C4-2B (cell line): ENCODE measurements at regions not wholly inside any gene's neighbourhood (a gene's known extent, or its start where the extent isn't known, plus 50 kb on each side); places are given as distances from the start of the nearest gene placed in this dataset.
"Not testable (repeated sequence)": the region's sequence is repeated elsewhere in the genome, so short reads cannot be mapped to it uniquely, and the experiment has no call there.

Experiments used
- H3K27ac ChIP-seq: fragments of 450-650 bp; 2 replicates; pipeline ENCODE4 v1.5.1; 2017
- ZFX ChIP-seq: fragments of 450-650 bp; IDR thresholded peaks from 2 replicates; pipeline ENCODE4 v1.6.1; 2017
- TF ChIP-seq, protein P1 (sequence below): fragments of 450-650 bp; conservative IDR thresholded peaks from 2 replicates; pipeline ENCODE4 v1.5.1; 2017; ENCODE audit warnings: mild to moderate bottlenecking

DNA sequence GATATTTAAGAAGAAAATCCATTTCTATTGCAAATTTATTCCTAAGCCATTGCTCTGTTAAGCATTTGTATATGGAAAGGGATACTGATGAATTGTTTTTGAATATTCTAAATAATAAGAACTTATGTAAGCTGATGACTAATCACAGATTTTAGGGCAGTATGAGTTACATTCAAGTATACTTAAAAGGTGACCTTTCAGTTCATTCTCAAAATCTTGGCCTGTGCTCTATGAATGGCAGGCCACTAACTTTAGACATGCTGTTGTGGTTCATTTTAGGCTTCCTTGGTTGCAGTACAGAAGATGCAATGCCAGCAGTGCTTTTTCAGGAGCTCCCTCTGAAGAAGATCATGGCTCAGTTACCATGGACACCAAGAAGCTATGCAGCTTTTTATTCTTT, 380.4 kb downstream of the CENPW start:
- TF ChIP-seq, protein P1, sequence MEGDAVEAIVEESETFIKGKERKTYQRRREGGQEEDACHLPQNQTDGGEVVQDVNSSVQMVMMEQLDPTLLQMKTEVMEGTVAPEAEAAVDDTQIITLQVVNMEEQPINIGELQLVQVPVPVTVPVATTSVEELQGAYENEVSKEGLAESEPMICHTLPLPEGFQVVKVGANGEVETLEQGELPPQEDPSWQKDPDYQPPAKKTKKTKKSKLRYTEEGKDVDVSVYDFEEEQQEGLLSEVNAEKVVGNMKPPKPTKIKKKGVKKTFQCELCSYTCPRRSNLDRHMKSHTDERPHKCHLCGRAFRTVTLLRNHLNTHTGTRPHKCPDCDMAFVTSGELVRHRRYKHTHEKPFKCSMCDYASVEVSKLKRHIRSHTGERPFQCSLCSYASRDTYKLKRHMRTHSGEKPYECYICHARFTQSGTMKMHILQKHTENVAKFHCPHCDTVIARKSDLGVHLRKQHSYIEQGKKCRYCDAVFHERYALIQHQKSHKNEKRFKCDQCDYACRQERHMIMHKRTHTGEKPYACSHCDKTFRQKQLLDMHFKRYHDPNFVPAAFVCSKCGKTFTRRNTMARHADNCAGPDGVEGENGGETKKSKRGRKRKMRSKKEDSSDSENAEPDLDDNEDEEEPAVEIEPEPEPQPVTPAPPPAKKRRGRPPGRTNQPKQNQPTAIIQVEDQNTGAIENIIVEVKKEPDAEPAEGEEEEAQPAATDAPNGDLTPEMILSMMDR: no peak
- TF ChIP-seq ZFX: no peak
- no peak overlapping the region for H3K27ac ChIP-seq

- TF ChIP-seq, protein P1: no peak
- TF ChIP-seq ZFX: no peak
- no peak overlapping the region for H3K27ac ChIP-seq
Measured at GRCh38 chr6:126721581-126722160, 381.8 kb downstream of the CENPW start.

DNA sequence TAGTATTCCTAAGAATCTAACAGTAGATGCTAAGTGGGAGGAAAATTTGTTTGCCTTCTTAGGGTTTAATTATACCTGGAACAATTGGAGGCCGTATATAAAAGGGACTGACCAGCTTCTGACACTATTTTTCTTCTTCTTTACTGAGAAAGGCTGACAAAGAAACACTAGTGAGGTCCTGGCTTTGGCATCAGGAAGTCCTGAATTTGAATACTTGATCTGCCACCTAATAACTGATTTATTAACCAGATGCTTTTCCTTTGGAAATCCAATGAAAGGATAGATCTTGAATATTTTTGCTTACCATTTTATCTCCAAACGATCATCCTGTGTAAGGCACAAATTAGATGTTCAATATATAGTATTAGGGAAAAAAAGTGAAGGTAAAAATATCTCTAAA, 382.5 kb downstream of the CENPW start:
- TF ChIP-seq, protein P1: no peak
- TF ChIP-seq ZFX: no peak
- no peak overlapping the region for H3K27ac ChIP-seq

DNA sequence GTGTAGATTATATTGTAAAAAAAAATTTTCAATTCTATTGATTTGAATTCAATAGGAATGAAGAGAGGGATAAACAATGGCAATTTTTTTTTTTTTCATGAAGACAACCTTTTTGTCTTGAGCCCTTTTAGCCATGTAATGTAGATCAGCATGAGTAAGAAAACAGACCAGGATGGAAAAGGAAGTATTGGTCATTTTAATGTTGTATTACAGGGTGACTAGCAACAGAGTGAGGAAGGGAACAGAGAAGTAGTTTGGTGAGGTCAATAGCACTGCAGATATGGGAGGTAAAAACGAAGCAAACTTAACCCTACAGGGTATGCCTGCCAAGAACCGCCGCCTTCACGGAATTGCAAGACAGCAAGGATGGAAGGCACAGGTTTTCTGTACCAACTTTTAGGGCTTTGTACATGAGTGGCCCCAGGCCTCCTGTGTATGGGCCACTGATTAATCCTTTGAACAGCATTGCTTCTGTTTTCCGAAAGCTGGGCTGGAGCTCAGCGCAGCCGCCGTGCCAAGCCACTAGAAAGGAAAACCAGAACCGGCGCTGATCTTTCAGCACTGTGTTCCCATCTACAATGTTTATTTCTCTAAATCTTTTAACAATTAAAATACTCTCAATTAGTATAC, 383.7 kb downstream of the CENPW start:
- no peak for TF ChIP-seq ZFX
- TF ChIP-seq, protein P1: no peak

GRCh38 chr6:126724821-126725220, 384.9 kb downstream of the CENPW start:
- H3K27ac ChIP-seq: no peak overlapping the region
- no peak for TF ChIP-seq ZFX
- TF ChIP-seq, protein P1: no peak

More for the DNA sequence above, 383.7 kb downstream of the CENPW start:
- H3K27ac ChIP-seq: no peak overlapping the region

DNA sequence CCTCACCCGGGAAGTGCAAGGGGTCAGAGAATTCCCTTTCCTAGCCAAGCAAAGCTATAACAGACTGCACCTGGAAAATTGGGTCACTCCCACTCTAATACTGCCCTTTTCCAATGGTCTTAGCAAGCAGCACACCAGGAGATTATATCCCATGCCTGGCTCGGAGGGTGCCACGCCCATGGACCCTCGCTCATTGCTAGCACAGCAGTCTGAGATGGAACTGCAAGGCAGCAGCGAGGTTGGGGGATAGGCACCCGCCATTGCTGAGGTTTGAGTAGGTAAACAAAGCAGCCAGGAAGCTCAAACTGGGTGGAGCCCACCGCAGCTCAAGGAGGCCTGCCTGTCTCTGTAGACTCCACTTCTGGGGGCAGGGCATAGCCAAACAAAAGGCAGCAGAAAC, 386.5 kb downstream of the CENPW start:
- H3K27ac ChIP-seq: not testable (repeated sequence)

DNA sequence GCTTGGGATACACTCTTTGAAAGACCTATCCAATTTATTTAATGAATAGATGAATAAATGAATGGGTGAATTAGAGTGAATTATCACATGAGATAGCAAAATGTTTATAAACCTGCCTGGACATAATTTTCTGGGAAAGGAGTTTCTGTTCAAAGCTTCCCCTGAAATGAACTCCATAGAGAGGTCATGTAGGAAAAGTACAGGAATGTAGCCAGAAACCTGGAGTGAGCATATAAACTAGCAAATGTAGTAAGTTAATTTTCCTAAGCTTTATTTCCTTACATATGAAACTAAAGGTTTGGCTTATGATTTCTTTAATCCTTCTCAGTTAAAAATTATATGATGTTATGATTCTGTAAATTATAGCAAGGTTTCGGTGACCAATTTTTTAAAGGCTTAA, 380.3 kb upstream of the RSPO3 start:
- no peak for TF ChIP-seq ZFX
- TF ChIP-seq, protein P1: no peak
- H3K27ac ChIP-seq: no peak overlapping the region

DNA sequence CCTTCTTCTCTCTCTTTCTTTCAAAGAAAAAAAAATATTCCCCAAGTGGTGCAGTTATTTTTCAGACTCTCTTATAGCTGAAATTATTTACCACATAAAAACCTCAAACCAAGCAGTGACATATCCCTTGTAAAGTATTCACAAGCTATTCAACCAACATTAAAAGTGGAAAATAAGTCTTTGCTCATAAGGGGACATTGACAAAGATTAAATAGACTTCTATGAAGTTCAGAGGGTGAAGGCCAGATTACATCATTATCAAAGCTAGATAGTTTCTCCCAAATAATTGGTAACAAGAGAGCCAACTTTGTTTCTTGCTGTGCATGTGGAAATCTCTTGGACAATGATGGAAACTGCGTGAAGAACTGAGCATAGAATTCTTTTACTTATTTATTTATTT, 379.8 kb upstream of the RSPO3 start:
- H3K27ac ChIP-seq: no peak overlapping the region
- TF ChIP-seq, protein P1: no peak
- TF ChIP-seq ZFX: no peak
